ENCODE measurements at regions not wholly inside any gene's neighbourhood (a gene's known extent, or its start where the extent isn't known, plus 50 kb on each side); places are given as distances from the start of the nearest gene placed in this dataset.

DNA sequence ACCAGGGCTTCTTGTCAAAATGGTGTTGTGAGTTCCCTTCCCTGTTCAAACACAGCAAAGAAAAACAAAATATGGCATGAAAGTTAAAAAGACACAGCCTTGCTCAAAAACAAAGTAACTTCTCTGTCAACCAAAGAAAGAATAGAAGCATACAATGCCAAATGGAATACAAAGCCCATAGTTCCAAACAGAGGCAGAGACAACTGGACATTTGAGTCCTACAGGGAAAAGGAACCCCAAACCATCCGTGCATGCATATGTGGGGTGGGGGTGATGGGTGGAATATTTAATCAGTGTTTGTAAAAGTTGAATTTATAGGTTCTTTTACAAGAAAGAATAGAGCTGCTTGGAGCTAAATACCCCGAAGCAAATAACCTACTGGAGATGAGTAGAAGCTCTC, 218.7 kb downstream of the FAM76B start:
- TF ChIP-seq, protein P1, sequence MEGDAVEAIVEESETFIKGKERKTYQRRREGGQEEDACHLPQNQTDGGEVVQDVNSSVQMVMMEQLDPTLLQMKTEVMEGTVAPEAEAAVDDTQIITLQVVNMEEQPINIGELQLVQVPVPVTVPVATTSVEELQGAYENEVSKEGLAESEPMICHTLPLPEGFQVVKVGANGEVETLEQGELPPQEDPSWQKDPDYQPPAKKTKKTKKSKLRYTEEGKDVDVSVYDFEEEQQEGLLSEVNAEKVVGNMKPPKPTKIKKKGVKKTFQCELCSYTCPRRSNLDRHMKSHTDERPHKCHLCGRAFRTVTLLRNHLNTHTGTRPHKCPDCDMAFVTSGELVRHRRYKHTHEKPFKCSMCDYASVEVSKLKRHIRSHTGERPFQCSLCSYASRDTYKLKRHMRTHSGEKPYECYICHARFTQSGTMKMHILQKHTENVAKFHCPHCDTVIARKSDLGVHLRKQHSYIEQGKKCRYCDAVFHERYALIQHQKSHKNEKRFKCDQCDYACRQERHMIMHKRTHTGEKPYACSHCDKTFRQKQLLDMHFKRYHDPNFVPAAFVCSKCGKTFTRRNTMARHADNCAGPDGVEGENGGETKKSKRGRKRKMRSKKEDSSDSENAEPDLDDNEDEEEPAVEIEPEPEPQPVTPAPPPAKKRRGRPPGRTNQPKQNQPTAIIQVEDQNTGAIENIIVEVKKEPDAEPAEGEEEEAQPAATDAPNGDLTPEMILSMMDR (IDR thresholded peaks at IDR 0.05; ENCODE audit: insufficient read depth, low read length, poor library complexity, severe bottlenecking) = no peak
- no peak overlapping the region for H3K4me3 ChIP-seq (replicated peaks; ENCODE audit: low read depth, low read length)
- no peaks in the 10 kb centered on the region for H3K36me3 ChIP-seq (ENCODE audit: control insufficient read depth, insufficient read depth, low read length)
- H3K27me3 ChIP-seq (replicated peaks; ENCODE audit: control insufficient read depth, insufficient read depth, low read length) = no peaks in the 10 kb centered on the region; the same call in 1 of the 2 replicates
- no peak for DNase-seq (ENCODE audit: extremely low read depth, insufficient read length)

DNA sequence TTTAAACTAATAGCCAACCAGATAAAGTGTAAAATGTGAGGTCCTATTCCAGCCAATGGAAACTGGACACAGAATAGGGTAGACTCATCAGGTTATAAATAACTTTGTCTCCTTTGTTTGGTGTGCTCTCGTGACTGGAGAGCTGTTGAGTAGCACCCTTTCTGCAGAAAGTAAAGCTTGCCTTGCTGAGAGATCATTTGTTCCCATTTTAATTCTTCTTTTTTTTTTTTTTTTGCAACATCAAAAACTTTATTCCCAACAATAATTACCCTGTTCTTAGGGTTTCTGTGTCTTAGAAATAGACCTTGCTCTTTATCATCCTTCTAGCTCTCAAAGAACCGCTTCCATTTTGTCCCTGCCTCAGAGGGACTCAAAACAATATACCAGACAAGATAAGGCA, 220.4 kb downstream of the FAM76B start:
- H3K27me3 ChIP-seq (replicated peaks; ENCODE audit: control insufficient read depth, insufficient read depth, low read length) = no peaks in the 10 kb centered on the region; the same call in 1 of the 2 replicates
- no peak for DNase-seq (ENCODE audit: extremely low read depth, insufficient read length)
- no peaks in the 10 kb centered on the region for H3K36me3 ChIP-seq (ENCODE audit: control insufficient read depth, insufficient read depth, low read length)
- TF ChIP-seq, protein P1 (IDR thresholded peaks at IDR 0.05; ENCODE audit: insufficient read depth, low read length, poor library complexity, severe bottlenecking) = no peak
- H3K4me3 ChIP-seq (replicated peaks; ENCODE audit: low read depth, low read length) = no peak overlapping the region

DNA sequence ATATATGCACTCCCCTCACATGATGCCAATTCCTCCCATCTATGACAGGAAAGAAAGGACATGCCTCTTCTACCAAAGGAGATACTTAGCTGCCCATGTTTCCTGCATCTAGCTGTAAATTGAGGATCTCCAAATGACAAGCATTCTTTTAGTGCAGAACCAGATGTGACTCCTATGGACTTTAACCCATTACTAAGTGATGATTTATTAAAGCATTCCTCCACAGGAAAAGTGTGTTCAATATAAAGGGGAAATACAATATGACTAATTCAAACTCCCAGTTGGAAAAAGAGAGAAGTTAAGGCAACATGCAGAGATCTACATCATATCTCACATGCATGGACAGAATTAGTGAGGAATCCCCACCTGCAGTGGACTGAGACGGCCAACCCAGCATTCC, 221.3 kb downstream of the FAM76B start:
- Histone ChIP-seq H3K4me3 (replicated peaks; ENCODE audit: low read depth, low read length) (no peak overlapping the region), H3K36me3 (ENCODE audit: control insufficient read depth, insufficient read depth, low read length) (no peaks in the 10 kb centered on the region), H3K27me3 (replicated peaks; ENCODE audit: control insufficient read depth, insufficient read depth, low read length) (no peaks in the 10 kb centered on the region; the same call in 1 of the 2 replicates)
- no peak for DNase-seq (ENCODE audit: extremely low read depth, insufficient read length)
- TF ChIP-seq, protein P1 (IDR thresholded peaks at IDR 0.05; ENCODE audit: insufficient read depth, low read length, poor library complexity, severe bottlenecking) = no peak

DNA sequence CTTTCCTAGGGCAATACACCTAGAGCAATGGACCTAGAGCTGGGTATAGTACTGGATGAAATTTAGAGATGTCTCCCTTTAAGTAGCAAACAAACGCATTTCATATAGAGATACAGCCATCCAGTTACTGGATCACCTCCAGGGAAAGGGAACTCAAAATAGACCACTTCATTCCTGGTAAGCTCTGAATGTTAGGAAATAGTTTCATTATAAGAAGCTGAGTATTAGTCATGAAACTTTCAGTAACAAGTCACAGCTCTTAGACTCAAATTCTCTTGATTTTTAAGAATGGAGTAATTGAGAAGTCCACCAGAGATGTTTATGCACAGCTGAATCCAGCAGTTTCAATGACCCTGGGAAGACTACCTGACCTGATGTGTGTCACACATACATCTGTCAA, 221.9 kb downstream of the FAM76B start:
- H3K36me3 ChIP-seq (ENCODE audit: control insufficient read depth, insufficient read depth, low read length) = no peaks in the 10 kb centered on the region
- no peak for DNase-seq (ENCODE audit: extremely low read depth, insufficient read length)
- no peaks in the 10 kb centered on the region for H3K27me3 ChIP-seq (replicated peaks; ENCODE audit: control insufficient read depth, insufficient read depth, low read length)

DNA sequence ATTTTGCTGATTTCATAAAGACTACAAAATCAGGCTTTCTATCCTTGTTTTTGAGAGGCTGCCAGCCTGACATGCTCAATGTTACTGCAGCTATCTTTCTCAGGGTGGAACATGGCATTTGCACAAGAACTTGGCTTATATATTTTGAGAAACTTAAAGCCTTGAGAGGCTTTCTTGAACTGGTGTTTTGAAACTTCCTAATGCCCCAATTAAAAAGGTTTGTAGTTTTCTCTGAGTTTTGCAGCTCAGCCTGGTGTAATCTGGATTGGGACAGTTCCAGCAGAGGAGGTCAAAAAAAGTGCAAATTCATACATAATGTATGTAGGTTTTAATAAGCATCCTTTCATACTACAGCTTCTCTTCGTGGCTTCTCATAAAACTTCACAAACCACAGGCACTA, 223.4 kb downstream of the FAM76B start:
- Histone ChIP-seq H3K36me3 (ENCODE audit: control insufficient read depth, insufficient read depth, low read length) (no peaks in the 10 kb centered on the region), H3K27me3 (replicated peaks; ENCODE audit: control insufficient read depth, insufficient read depth, low read length) (no peaks in the 10 kb centered on the region), H3K4me3 (replicated peaks; ENCODE audit: low read depth, low read length) (no peak overlapping the region)
- TF ChIP-seq, protein P1 (IDR thresholded peaks at IDR 0.05; ENCODE audit: insufficient read depth, low read length, poor library complexity, severe bottlenecking) = no peak
- DNase-seq (ENCODE audit: extremely low read depth, insufficient read length) = no peak

More for the DNA sequence above, 221.9 kb downstream of the FAM76B start:
- TF ChIP-seq, protein P1 (IDR thresholded peaks at IDR 0.05; ENCODE audit: insufficient read depth, low read length, poor library complexity, severe bottlenecking) = no peak
- H3K4me3 ChIP-seq (replicated peaks; ENCODE audit: low read depth, low read length) = no peak overlapping the region

DNA sequence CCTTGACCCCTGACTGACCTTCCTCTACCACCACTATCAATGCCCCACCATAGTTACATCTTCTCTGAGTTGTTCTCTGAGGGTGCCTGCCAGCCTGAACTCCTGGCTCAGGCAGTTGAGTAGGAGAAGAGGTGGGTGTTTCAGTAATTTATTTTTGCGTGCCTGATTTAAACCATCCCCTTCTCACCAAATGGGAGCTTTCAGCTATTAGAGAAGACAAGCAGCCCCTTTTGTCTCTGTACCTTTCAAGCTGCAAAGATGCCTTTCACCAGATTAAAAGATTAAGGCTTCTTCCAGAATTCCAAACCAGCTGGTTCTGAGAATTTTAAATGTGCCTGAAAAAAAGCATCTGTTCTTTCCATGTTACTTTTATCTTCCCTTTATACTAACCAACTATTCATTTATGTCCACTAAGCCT, 223.8 kb downstream of the FAM76B start:
- TF ChIP-seq, protein P1 (IDR thresholded peaks at IDR 0.05; ENCODE audit: insufficient read depth, low read length, poor library complexity, severe bottlenecking) = no peak
- Histone ChIP-seq H3K36me3 (ENCODE audit: control insufficient read depth, insufficient read depth, low read length) (no peaks in the 10 kb centered on the region), H3K4me3 (replicated peaks; ENCODE audit: low read depth, low read length) (no peak overlapping the region), H3K27me3 (replicated peaks; ENCODE audit: control insufficient read depth, insufficient read depth, low read length) (no peaks in the 10 kb centered on the region)
- DNase-seq (ENCODE audit: extremely low read depth, insufficient read length) = no peak

Data from GM06990 (cell line).